ENCODE measurements at regions not wholly inside any gene's neighbourhood (a gene's known extent, or its start where the extent isn't known, plus 50 kb on each side); places are given as distances from the start of the nearest gene placed in this dataset.

DNA sequence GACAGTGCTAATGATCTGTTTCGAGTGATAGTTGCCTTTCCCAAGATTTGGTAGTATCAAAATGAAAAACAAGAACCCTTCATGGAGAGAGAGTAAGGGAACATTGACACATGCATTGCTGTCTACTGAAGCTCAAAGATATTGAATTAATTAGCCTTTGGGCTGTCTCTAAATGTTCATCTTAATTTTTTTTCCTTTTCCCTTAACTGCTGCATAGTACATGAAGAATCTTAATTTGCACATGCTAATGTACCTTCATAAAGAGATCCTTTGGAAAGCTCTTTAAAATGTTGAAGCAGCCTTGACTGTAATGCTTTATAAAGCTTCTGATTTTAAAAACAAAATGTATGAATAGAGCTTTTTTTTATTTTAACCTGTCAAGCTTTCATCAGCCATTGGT, 452.2 kb downstream of the TUSC7 start:
- intact Hi-C loops (cut with DNase I; ENCODE audit: low total_unique reads): no loop called here
- H3K4me3 ChIP-seq (ENCODE audit: low read depth, poor library complexity, severe bottlenecking): no peak overlapping the region
- DNase-seq (ENCODE audit: low spot score in 2 of 2): no peak
- TF ChIP-seq, protein P1, sequence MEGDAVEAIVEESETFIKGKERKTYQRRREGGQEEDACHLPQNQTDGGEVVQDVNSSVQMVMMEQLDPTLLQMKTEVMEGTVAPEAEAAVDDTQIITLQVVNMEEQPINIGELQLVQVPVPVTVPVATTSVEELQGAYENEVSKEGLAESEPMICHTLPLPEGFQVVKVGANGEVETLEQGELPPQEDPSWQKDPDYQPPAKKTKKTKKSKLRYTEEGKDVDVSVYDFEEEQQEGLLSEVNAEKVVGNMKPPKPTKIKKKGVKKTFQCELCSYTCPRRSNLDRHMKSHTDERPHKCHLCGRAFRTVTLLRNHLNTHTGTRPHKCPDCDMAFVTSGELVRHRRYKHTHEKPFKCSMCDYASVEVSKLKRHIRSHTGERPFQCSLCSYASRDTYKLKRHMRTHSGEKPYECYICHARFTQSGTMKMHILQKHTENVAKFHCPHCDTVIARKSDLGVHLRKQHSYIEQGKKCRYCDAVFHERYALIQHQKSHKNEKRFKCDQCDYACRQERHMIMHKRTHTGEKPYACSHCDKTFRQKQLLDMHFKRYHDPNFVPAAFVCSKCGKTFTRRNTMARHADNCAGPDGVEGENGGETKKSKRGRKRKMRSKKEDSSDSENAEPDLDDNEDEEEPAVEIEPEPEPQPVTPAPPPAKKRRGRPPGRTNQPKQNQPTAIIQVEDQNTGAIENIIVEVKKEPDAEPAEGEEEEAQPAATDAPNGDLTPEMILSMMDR (IDR thresholded peaks at IDR 0.05): no peak
- no peak for TF ChIP-seq POLR2A (IDR thresholded peaks at IDR 0.05)
- 81 to 94% methylated on average over 1 of the region's 1 CpG for WGBS, 2 donors

- intact Hi-C loops (cut with DNase I; ENCODE audit: low total_unique reads): no loop called here
These were observed 455.6 kb downstream of the TUSC7 start for GRCh38 chr3:117165176-117165575.

GRCh38 chr3:117165601-117166051, 456.0 kb downstream of the TUSC7 start:
- no peak for DNase-seq (ENCODE audit: low spot score in 2 of 2)
- intact Hi-C loops (cut with DNase I; ENCODE audit: low total_unique reads): no loop called here
- 38 to 42% methylated on average over 5 of the region's 5 CpGs for WGBS, 2 donors
- no peak overlapping the region for H3K4me3 ChIP-seq (ENCODE audit: low read depth, poor library complexity, severe bottlenecking)
- TF ChIP-seq, protein P1 (IDR thresholded peaks at IDR 0.05): no peak
- TF ChIP-seq POLR2A (IDR thresholded peaks at IDR 0.05): no peak

More at GRCh38 chr3:117165176-117165575, 455.6 kb downstream of the TUSC7 start:
- DNase-seq (ENCODE audit: low spot score in 2 of 2): no peak
- 38 to 57% methylated on average over 2 of the region's 2 CpGs for WGBS, 2 donors
- H3K4me3 ChIP-seq (ENCODE audit: low read depth, poor library complexity, severe bottlenecking): no peak overlapping the region
- TF ChIP-seq, protein P1 (IDR thresholded peaks at IDR 0.05): no peak
- TF ChIP-seq POLR2A (IDR thresholded peaks at IDR 0.05): no peak

- no peak for TF ChIP-seq POLR2A (IDR thresholded peaks at IDR 0.05)
- TF ChIP-seq, protein P1 (IDR thresholded peaks at IDR 0.05): no peak
- DNase-seq (ENCODE audit: low spot score in 2 of 2): no peak
- WGBS, 2 donors: 67 to 69% methylated on average over 4 of the region's 4 CpGs
- intact Hi-C loops (cut with DNase I; ENCODE audit: low total_unique reads): no loop called here
- no peak overlapping the region for H3K4me3 ChIP-seq (ENCODE audit: low read depth, poor library complexity, severe bottlenecking)
These were observed 459.3 kb downstream of the TUSC7 start for GRCh38 chr3:117168896-117169295.

- no peak overlapping the region for H3K4me3 ChIP-seq (ENCODE audit: low read depth, poor library complexity, severe bottlenecking)
- intact Hi-C loops (cut with DNase I; ENCODE audit: low total_unique reads): no loop called here
- TF ChIP-seq, protein P1 (IDR thresholded peaks at IDR 0.05): no peak
- DNase-seq (ENCODE audit: low spot score in 2 of 2): no peak
These were observed 460.5 kb downstream of the TUSC7 start for GRCh38 chr3:117170094-117170493.

GRCh38 chr3:117171124-117171523, 461.5 kb downstream of the TUSC7 start:
- intact Hi-C loops (cut with DNase I; ENCODE audit: low total_unique reads): no loop called here
- TF ChIP-seq, protein P1 (IDR thresholded peaks at IDR 0.05): no peak
- no peak overlapping the region for H3K4me3 ChIP-seq (ENCODE audit: low read depth, poor library complexity, severe bottlenecking)
- no peak for DNase-seq (ENCODE audit: low spot score in 2 of 2)

Data from lower leg skin (tissue), 4 donors.